H1 (cell line): ENCODE measurements at regions not wholly inside any gene's neighbourhood (a gene's known extent, or its start where the extent isn't known, plus 50 kb on each side); places are given as distances from the start of the nearest gene placed in this dataset.

Source experiments
- CTCF ChIA-PET: fragments of 300-600 bp; sonication (Branson Sonifier 250); formaldehyde crosslinking; loops from one replicate; lab custom pipeline; 2021; ENCODE audit not compliant: partially characterized antibody; lab: Charles Lee
- POLR2A ChIA-PET: fragments of 300-600 bp; sonication (Branson Sonifier 250); formaldehyde crosslinking; loops from one replicate; lab custom pipeline; 2021; ENCODE audit warnings: inconsistent platforms; ENCODE audit not compliant: partially characterized antibody; lab: Charles Lee
- DNase-seq, 2 experiments: peaks; one replicate each; pipeline versions ENCODE4 v3.0.0 to v3.0.0-alpha.2; 2010 to 2022; ENCODE audit warnings: low spot score in 2 of 2, low read depth in 1 of 2, mixed read lengths in 1 of 2
- FAIRE-seq: peaks from 2 replicates; lab custom pipeline; 2011; peaks lifted over from hg19 to GRCh38; lab: Jason Lieb, UNC
- H2AFZ ChIP-seq: 2 replicates; pipeline ENCODE4 v1.8.1; 2012; ENCODE audit warnings: low read length, inconsistent platforms
- H2AK5ac ChIP-seq: 2 replicates; pipeline ENCODE4 v1.6.1; 2013; ENCODE audit warnings: low read depth, low read length
- H2BK120ac ChIP-seq: replicated peaks from 2 replicates; pipeline ENCODE3; 2013; ENCODE audit warnings: low read depth, low read length, inconsistent platforms
- H2BK12ac ChIP-seq: 2 replicates; pipeline ENCODE4 v1.6.1; 2013; ENCODE audit warnings: low read depth, low read length
- H2BK15ac ChIP-seq: 2 replicates; pipeline ENCODE4 v1.6.1; 2013; ENCODE audit warnings: low read length
- H2BK20ac ChIP-seq: 2 replicates; pipeline ENCODE4 v1.6.1; 2013; ENCODE audit warnings: low read length
- H2BK5ac ChIP-seq: 2 replicates; pipeline ENCODE4 v1.6.1; 2013; ENCODE audit warnings: low read depth, low read length
- H3K14ac ChIP-seq: 2 replicates; pipeline ENCODE4 v1.6.1; 2013; ENCODE audit warnings: inconsistent platforms; ENCODE audit not compliant: insufficient read length
- H3K18ac ChIP-seq: 2 replicates; pipeline ENCODE4 v1.6.1; 2013; ENCODE audit warnings: low read length; ENCODE audit errors: extremely low read depth
- H3K23ac ChIP-seq: 2 replicates; pipeline ENCODE4 v1.6.1; 2013; ENCODE audit warnings: inconsistent platforms; ENCODE audit not compliant: insufficient read length
- H3K23me2 ChIP-seq: 2 replicates; pipeline ENCODE4 v1.6.1; 2013; ENCODE audit warnings: low read depth, low read length
- H3K27ac ChIP-seq: 2 replicates; pipeline ENCODE4 v1.6.1; 2011; ENCODE audit warnings: low read depth, low read length, inconsistent platforms
- H3K27me3 ChIP-seq, 4 experiments: replicated peaks in 1 of 4; 1 replicate in 1 of 4; 2 replicates in 3 of 4; pipeline versions ENCODE4 v1.6.1 to v1.8.1; 2011 to 2013; ENCODE audit warnings: low read length in 3 of 4, mild to moderate bottlenecking in 3 of 4, inconsistent platforms in 2 of 4, mixed read lengths in 2 of 4, moderate library complexity in 1 of 4; ENCODE audit not compliant: control insufficient read depth in 3 of 4, insufficient read depth in 3 of 4; ENCODE audit errors: extremely low read depth in 1 of 4
- H3K36me3 ChIP-seq, 4 experiments: 2 replicates each; pipeline versions ENCODE4 v1.6.1 to v1.8.1; 2011 to 2013; ENCODE audit warnings: mild to moderate bottlenecking in 4 of 4, low read length in 3 of 4, moderate library complexity in 2 of 4, control low read depth in 1 of 4, inconsistent platforms in 1 of 4; ENCODE audit not compliant: insufficient read depth in 4 of 4, control insufficient read depth in 2 of 4
- H3K4ac ChIP-seq: replicated peaks from 2 replicates; pipeline ENCODE3; 2013; ENCODE audit warnings: low read length, low read depth, mixed read lengths, inconsistent platforms; ENCODE audit not compliant: insufficient read length
- H3K4me1 ChIP-seq, 4 experiments: replicated peaks in 1 of 4; 1 replicate in 1 of 4; 2 replicates in 3 of 4; pipeline versions ENCODE4 v1.6.1 to v1.8.1; 2011 to 2013; ENCODE audit warnings: low read length in 3 of 4, inconsistent platforms in 2 of 4, mixed read lengths in 1 of 4; ENCODE audit not compliant: insufficient read depth in 4 of 4, control insufficient read depth in 3 of 4
- H3K4me2 ChIP-seq, 2 experiments: 2 replicates each; pipeline versions ENCODE4 v1.6.1 to v1.8.1; 2011 to 2013; ENCODE audit warnings: low read depth in 2 of 2, low read length in 2 of 2, control low read depth in 1 of 2, inconsistent platforms in 1 of 2, mild to moderate bottlenecking in 1 of 2; ENCODE audit not compliant: insufficient read depth in 1 of 2
- H3K4me3 ChIP-seq, 4 experiments: fragments of 200-600, 300-600 bp in 1 of 4; sonication (generic), shearing (Covaris generic), sonication (Bioruptor Twin) in 1 of 4; 2 replicates each; pipeline versions ENCODE4 v1.5.1 to v1.8.1; 2011 to 2016; ENCODE audit warnings: low read length in 4 of 4, low read depth in 3 of 4, control low read depth in 2 of 4, inconsistent platforms in 2 of 4, mild to moderate bottlenecking in 2 of 4, mixed read lengths in 1 of 4, moderate library complexity in 1 of 4; ENCODE audit not compliant: insufficient read depth in 2 of 4; ENCODE audit errors: extremely low read depth in 1 of 4
- H3K56ac ChIP-seq: replicated peaks from 2 replicates; pipeline ENCODE3; 2013; ENCODE audit warnings: low read depth, mild to moderate bottlenecking, mixed read lengths, low read length, inconsistent platforms; ENCODE audit not compliant: insufficient read length
- H3K79me1 ChIP-seq: 2 replicates; pipeline ENCODE4 v1.6.1; 2013; ENCODE audit warnings: low read depth, low read length, control low read depth
- H3K79me2 ChIP-seq, 2 experiments: 2 replicates each; pipeline versions ENCODE4 v1.6.1 to v1.8.1; 2012 to 2013; ENCODE audit warnings: low read length in 2 of 2, mild to moderate bottlenecking in 2 of 2, inconsistent platforms in 1 of 2; ENCODE audit not compliant: insufficient read depth in 2 of 2, control insufficient read depth in 1 of 2
- H3K9ac ChIP-seq, 4 experiments: replicated peaks in 1 of 4; 1 replicate in 1 of 4; 2 replicates in 3 of 4; pipeline versions ENCODE4 v1.6.1 to v1.8.1; 2011 to 2013; ENCODE audit warnings: low read depth in 3 of 4, low read length in 3 of 4, control low read depth in 2 of 4, mild to moderate bottlenecking in 2 of 4, moderate library complexity in 2 of 4, inconsistent platforms in 1 of 4; ENCODE audit errors: extremely low read depth in 1 of 4
- H3K9me3 ChIP-seq, 2 experiments: 2 replicates each; pipeline versions ENCODE4 v1.6.1 to v1.8.1; 2012 to 2013; ENCODE audit warnings: mild to moderate bottlenecking in 2 of 2, moderate library complexity in 2 of 2, control low read depth in 1 of 2, inconsistent platforms in 1 of 2, low read depth in 1 of 2, low read length in 1 of 2, mixed read lengths in 1 of 2; ENCODE audit not compliant: insufficient read depth in 2 of 2
- H4K20me1 ChIP-seq, 2 experiments: replicated peaks in 1 of 2; 2 replicates each; pipeline versions ENCODE3 to v1.8.1; 2011 to 2013; ENCODE audit warnings: inconsistent platforms in 2 of 2, low read length in 2 of 2, mild to moderate bottlenecking in 1 of 2; ENCODE audit not compliant: insufficient read depth in 2 of 2, control insufficient read depth in 1 of 2
- H4K5ac ChIP-seq: 2 replicates; pipeline ENCODE4 v1.6.1; 2013; ENCODE audit warnings: low read length, low read depth, mixed read lengths, inconsistent platforms; ENCODE audit not compliant: insufficient read length
- H4K8ac ChIP-seq: 2 replicates; pipeline ENCODE4 v1.8.0; 2013; ENCODE audit warnings: mild to moderate bottlenecking, moderate library complexity, low read length, inconsistent platforms; ENCODE audit not compliant: insufficient read depth; ENCODE audit errors: extremely low read depth
- H4K91ac ChIP-seq: replicated peaks from 2 replicates; pipeline ENCODE3; 2013; ENCODE audit warnings: low read length, mixed read lengths, inconsistent platforms; ENCODE audit not compliant: insufficient read length
- EP300 ChIP-seq, 2 experiments: IDR thresholded peaks; 1 replicate in 1 of 2; 2 replicates in 1 of 2; pipeline ENCODE4 v1.6.1; 2011 to 2012; ENCODE audit warnings: low read depth in 2 of 2, low read length in 2 of 2, mild to moderate bottlenecking in 2 of 2, borderline replicate concordance in 1 of 2, inconsistent platforms in 1 of 2, moderate library complexity in 1 of 2
- WGBS, 2 experiments: shearing (Covaris generic) in 1 of 2; methylation state at CpG; one replicate each; pipeline versions ENCODE4 v1.1.6 to v1.1.7; 2013 to 2015; ENCODE audit warnings: low lambda C conversion rate in 2 of 2, mixed read lengths in 2 of 2, inconsistent platforms in 1 of 2, low coverage in 1 of 2, missing lambda C conversion rate in 1 of 2; ENCODE audit not compliant: insufficient replicate concordance in 2 of 2, insufficient coverage in 1 of 2, insufficient read length in 1 of 2; ENCODE audit errors: extremely low coverage in 1 of 2, missing lambda C conversion rate in 1 of 2; 5-methylcytosine and 5-hydroxymethylcytosine counted together
- TF ChIP-seq, protein P1 (sequence below): IDR thresholded peaks from 2 replicates; pipeline ENCODE4 v1.6.1; 2011; ENCODE audit warnings: low read depth, mild to moderate bottlenecking, low read length; ENCODE audit not compliant: insufficient read depth

DNA sequence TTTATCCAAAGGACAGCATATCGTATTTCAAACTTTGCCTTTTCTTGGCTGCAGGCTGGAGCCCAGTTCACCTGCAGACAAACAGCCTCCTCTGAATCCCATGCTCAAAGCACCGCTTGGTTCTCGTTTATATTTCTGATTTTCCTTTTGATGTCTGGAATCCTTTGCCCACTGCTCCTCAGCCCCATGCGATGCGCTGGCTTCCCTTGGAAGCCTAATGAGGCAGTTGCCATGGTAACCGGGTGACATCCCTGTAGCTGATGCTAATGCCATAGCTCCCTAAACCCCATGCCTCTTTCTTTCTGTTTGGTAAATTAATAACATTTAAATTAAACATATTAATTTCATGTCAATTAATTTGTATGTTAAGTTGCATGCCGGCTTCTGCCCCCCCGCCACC is 327.1 kb downstream of the PRDM2 start:
- Histone ChIP-seq H3K27me3 (no peaks in the 10 kb centered on the region), H3K4me1 (no peaks in the 10 kb centered on the region), H2AFZ (no peak overlapping the region), H3K36me3 (no peaks in the 10 kb centered on the region), H2BK5ac (no peak overlapping the region), H3K18ac (no peak overlapping the region), H3K9me3 (no peaks in the 10 kb centered on the region), H3K14ac (no peak overlapping the region), H4K8ac (no peak overlapping the region), H4K20me1 (no peaks in the 10 kb centered on the region), H3K79me1 (no peaks in the 10 kb centered on the region), H3K27ac (no peak overlapping the region), H3K23ac (no peak overlapping the region), H4K91ac (no peak overlapping the region), H3K4ac (no peak overlapping the region), H3K56ac (no peak overlapping the region), H2AK5ac (no peak overlapping the region), H2BK15ac (no peak overlapping the region), H4K5ac (no peak overlapping the region), H3K23me2 (no peaks in the 10 kb centered on the region; the same call in 1 of the 2 replicates), H3K9ac (no peak overlapping the region), H2BK120ac (no peak overlapping the region), H2BK12ac (no peak overlapping the region), H3K4me3 (no peak overlapping the region), H3K4me2 (no peak overlapping the region), H2BK20ac (no peak overlapping the region), H3K79me2 (no peaks in the 10 kb centered on the region)
- FAIRE-seq (no peak), DNase-seq (no peak)
- POLR2A ChIA-PET, result no interaction called here
- WGBS, 2 experiments, result 89% methylated on average over 8 of the region's 8 CpGs; no CpG with 5 or more reads in 1 of the 2 experiments
- CTCF ChIA-PET, result interaction anchor here (0.6 kb wide), 1 partner anchor 27 kb away, joined by 3 read pairs; no protein-coding TSS in a partner anchor
- no peak for TF ChIP-seq EP300 (IDR thresholded peaks at IDR 0.05; ENCODE audit: borderline replicate concordance in 1 of 2, low read depth in 2 of 2, low read length in 2 of 2)
- TF ChIP-seq, protein P1, sequence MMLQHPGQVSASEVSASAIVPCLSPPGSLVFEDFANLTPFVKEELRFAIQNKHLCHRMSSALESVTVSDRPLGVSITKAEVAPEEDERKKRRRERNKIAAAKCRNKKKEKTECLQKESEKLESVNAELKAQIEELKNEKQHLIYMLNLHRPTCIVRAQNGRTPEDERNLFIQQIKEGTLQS, result no peak
